ENCODE measurements at regions not wholly inside any gene's neighbourhood (a gene's known extent, or its start where the extent isn't known, plus 50 kb on each side); places are given as distances from the start of the nearest gene placed in this dataset.
"Not testable (repeated sequence)": the region's sequence is repeated elsewhere in the genome, so short reads cannot be mapped to it uniquely, and the experiment has no call there.

DNA sequence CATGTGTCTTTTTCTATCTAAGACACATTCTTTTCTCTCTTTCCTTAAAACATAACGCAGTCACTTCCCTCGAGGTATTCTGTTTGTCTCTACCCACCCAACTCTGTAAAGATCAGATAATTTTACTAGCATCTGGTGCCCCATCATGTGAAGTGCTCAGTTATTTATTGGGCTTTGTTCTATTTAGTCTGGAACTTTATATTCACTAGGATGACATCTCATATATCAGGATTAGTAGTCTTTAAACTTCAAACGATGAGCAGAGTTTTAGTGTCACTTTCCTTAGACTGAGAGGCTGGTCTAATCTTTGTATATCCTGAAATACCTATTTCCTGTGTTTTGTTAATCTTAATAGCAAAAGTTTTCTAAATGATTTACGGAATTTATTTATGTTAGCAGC is 445.5 kb upstream of the NDST3 start (continued):
- TF ChIP-seq ZBTB33 (IDR thresholded peaks at IDR 0.05; ENCODE audit: borderline replicate concordance, low read depth): no peak

GRCh38 chr4:117596917-117597480 is 437.3 kb upstream of the NDST3 start:
- 46% methylated on average over 7 of the region's 7 CpGs for WGBS (ENCODE audit: low lambda C conversion rate)
- H2AFZ ChIP-seq (ENCODE audit: low read depth): no peak overlapping the region

GRCh38 chr4:117599393-117599792 is 434.9 kb upstream of the NDST3 start:
- H3K9me2 ChIP-seq; H3K27me3 ChIP-seq (ENCODE audit: insufficient read depth); H3K4me3 ChIP-seq (ENCODE audit: low read depth in 2 of 2, low read length in 1 of 2); H3K79me2 ChIP-seq (ENCODE audit: insufficient read depth); H3K9ac ChIP-seq; H3K4me2 ChIP-seq; POLR2A ChIA-PET; DNase-seq; H3K4me1 ChIP-seq (ENCODE audit: control insufficient read depth in 1 of 2, insufficient read depth in 2 of 2, low read depth in 1 of 2, low read length in 1 of 2); H3K27ac ChIP-seq (ENCODE audit: low read depth in 2 of 2, low read length in 1 of 2); H3K9me3 ChIP-seq; H2AFZ ChIP-seq (ENCODE audit: low read depth); H4K20me1 ChIP-seq (ENCODE audit: insufficient read depth); H3K36me3 ChIP-seq (replicated peaks in 1 of 2; ENCODE audit: control insufficient read depth in 1 of 2, insufficient read depth in 2 of 2, low read length in 1 of 2); CTCF ChIA-PET; H3F3A ChIP-seq (replicated peaks; ENCODE audit: insufficient read depth): not testable (repeated sequence)
- WGBS (ENCODE audit: low lambda C conversion rate): 66% methylated on average over 2 of the region's 2 CpGs

More at GRCh38 chr4:117596917-117597480, 437.3 kb upstream of the NDST3 start:
- no peaks in the 10 kb centered on the region for H3K9me3 ChIP-seq
- H3K36me3 ChIP-seq (replicated peaks in 1 of 2; ENCODE audit: control insufficient read depth in 1 of 2, insufficient read depth in 2 of 2, low read length in 1 of 2): no peaks in the 10 kb centered on the region
- H3K79me2 ChIP-seq (ENCODE audit: insufficient read depth): no peaks in the 10 kb centered on the region
- no peak for DNase-seq
- no peaks in the 10 kb centered on the region for H4K20me1 ChIP-seq (ENCODE audit: insufficient read depth)
- no peak overlapping the region for H3K4me3 ChIP-seq (ENCODE audit: low read depth in 2 of 2, low read length in 1 of 2)
- H3K27me3 ChIP-seq (ENCODE audit: insufficient read depth): no peaks in the 10 kb centered on the region
- no peak overlapping the region for H3K4me2 ChIP-seq
- TF ChIP-seq JUND (IDR thresholded peaks at IDR 0.05) (no peak), SMC3 (IDR thresholded peaks at IDR 0.05; ENCODE audit: low read depth, low read length) (no peak), MEF2A (IDR thresholded peaks at IDR 0.05; ENCODE audit: borderline replicate concordance, low read depth) (no peak), RXRA (IDR thresholded peaks at IDR 0.05; ENCODE audit: borderline replicate concordance, low read depth) (no peak), FOXM1 (IDR thresholded peaks at IDR 0.05; ENCODE audit: low read depth) (no peak), EP300 (IDR thresholded peaks at IDR 0.05; ENCODE audit: borderline replicate concordance in 1 of 2, low read depth in 1 of 2, low read length in 1 of 2) (peak in 1 of 2 experiments; percentile 51; a peak in 2 of 4 replicates), SIN3A (IDR thresholded peaks at IDR 0.05; ENCODE audit: borderline replicate concordance, low read depth, low read length) (no peak), RCOR1 (IDR thresholded peaks at IDR 0.05; ENCODE audit: low read length) (0 out of 2 replicates have a peak, but pooled peaks have one; percentile 33), GABPA (IDR thresholded peaks at IDR 0.05; ENCODE audit: low read depth) (no peak), RAD21 (IDR thresholded peaks at IDR 0.05; ENCODE audit: low read length) (no peak; the same call in 1 of the 2 replicates), GATA2 (CRISPR knock-in tag; IDR thresholded peaks at IDR 0.05) (peak; percentile 66), TCF12 (IDR thresholded peaks at IDR 0.05) (no peak), ELF1 (IDR thresholded peaks at IDR 0.05) (no peak), POLR2AphosphoS5 (IDR thresholded peaks at IDR 0.05; ENCODE audit: low read depth, low read length) (no peak), YY1 (IDR thresholded peaks at IDR 0.05; ENCODE audit: low read depth) (no peak), TEAD4 (IDR thresholded peaks at IDR 0.05; ENCODE audit: borderline replicate concordance, insufficient read depth) (no peak), RFX5 (IDR thresholded peaks at IDR 0.05; ENCODE audit: low read length) (no peak)
- TF ChIP-seq, protein P1, sequence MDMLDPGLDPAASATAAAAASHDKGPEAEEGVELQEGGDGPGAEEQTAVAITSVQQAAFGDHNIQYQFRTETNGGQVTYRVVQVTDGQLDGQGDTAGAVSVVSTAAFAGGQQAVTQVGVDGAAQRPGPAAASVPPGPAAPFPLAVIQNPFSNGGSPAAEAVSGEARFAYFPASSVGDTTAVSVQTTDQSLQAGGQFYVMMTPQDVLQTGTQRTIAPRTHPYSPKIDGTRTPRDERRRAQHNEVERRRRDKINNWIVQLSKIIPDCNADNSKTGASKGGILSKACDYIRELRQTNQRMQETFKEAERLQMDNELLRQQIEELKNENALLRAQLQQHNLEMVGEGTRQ (IDR thresholded peaks at IDR 0.05; ENCODE audit: borderline replicate concordance, low read depth, low read length): no peak
- TF ChIP-seq, protein P2, sequence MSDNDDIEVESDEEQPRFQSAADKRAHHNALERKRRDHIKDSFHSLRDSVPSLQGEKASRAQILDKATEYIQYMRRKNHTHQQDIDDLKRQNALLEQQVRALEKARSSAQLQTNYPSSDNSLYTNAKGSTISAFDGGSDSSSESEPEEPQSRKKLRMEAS (IDR thresholded peaks at IDR 0.05; ENCODE audit: low read depth): no peak
- TF ChIP-seq, protein P3, sequence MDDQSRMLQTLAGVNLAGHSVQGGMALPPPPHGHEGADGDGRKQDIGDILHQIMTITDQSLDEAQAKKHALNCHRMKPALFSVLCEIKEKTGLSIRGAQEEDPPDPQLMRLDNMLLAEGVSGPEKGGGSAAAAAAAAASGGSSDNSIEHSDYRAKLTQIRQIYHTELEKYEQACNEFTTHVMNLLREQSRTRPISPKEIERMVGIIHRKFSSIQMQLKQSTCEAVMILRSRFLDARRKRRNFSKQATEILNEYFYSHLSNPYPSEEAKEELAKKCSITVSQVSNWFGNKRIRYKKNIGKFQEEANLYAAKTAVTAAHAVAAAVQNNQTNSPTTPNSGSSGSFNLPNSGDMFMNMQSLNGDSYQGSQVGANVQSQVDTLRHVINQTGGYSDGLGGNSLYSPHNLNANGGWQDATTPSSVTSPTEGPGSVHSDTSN (IDR thresholded peaks at IDR 0.05): no peak
- TF ChIP-seq, protein P4, sequence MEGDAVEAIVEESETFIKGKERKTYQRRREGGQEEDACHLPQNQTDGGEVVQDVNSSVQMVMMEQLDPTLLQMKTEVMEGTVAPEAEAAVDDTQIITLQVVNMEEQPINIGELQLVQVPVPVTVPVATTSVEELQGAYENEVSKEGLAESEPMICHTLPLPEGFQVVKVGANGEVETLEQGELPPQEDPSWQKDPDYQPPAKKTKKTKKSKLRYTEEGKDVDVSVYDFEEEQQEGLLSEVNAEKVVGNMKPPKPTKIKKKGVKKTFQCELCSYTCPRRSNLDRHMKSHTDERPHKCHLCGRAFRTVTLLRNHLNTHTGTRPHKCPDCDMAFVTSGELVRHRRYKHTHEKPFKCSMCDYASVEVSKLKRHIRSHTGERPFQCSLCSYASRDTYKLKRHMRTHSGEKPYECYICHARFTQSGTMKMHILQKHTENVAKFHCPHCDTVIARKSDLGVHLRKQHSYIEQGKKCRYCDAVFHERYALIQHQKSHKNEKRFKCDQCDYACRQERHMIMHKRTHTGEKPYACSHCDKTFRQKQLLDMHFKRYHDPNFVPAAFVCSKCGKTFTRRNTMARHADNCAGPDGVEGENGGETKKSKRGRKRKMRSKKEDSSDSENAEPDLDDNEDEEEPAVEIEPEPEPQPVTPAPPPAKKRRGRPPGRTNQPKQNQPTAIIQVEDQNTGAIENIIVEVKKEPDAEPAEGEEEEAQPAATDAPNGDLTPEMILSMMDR (IDR thresholded peaks at IDR 0.05): no peak
- H3F3A ChIP-seq (replicated peaks; ENCODE audit: insufficient read depth): no peaks in the 10 kb centered on the region
- peaks cover 0 to 4% of the 10 kb centered on the region in 2 experiments; a peak in 1 of 4 replicates for H3K4me1 ChIP-seq (ENCODE audit: control insufficient read depth in 1 of 2, insufficient read depth in 2 of 2, low read depth in 1 of 2, low read length in 1 of 2)
- H3K9me2 ChIP-seq: no peaks in the 10 kb centered on the region
- ChIA-PET POLR2A (no interaction called here), CTCF (interaction anchor here (0.7 kb wide), 1 partner anchor 37 kb away, joined by 3 read pairs; no protein-coding TSS in a partner anchor)
- H3K27ac ChIP-seq (ENCODE audit: low read depth in 2 of 2, low read length in 1 of 2): no peak overlapping the region
- H3K9ac ChIP-seq: no peak overlapping the region

All from SK-N-SH (cell line).